Frontal cortex (tissue), 3 donors: ENCODE measurements at regions not wholly inside any gene's neighbourhood (a gene's known extent, or its start where the extent isn't known, plus 50 kb on each side); places are given as distances from the start of the nearest gene placed in this dataset.
"Not testable (repeated sequence)": the region's sequence is repeated elsewhere in the genome, so short reads cannot be mapped to it uniquely, and the experiment has no call there.

Experiments
- DNase-seq, 2 donors: peaks; one replicate each; pipeline ENCODE4 v3.0.0; 2012; ENCODE audit warnings: low spot score in 2 of 2
- FAIRE-seq: peaks from 2 replicates; lab custom pipeline; 2012; peaks lifted over from hg19 to GRCh38; lab: Jason Lieb, UNC
- donor health status: control.
- donor health status: control.
- donor health status: control.

DNA sequence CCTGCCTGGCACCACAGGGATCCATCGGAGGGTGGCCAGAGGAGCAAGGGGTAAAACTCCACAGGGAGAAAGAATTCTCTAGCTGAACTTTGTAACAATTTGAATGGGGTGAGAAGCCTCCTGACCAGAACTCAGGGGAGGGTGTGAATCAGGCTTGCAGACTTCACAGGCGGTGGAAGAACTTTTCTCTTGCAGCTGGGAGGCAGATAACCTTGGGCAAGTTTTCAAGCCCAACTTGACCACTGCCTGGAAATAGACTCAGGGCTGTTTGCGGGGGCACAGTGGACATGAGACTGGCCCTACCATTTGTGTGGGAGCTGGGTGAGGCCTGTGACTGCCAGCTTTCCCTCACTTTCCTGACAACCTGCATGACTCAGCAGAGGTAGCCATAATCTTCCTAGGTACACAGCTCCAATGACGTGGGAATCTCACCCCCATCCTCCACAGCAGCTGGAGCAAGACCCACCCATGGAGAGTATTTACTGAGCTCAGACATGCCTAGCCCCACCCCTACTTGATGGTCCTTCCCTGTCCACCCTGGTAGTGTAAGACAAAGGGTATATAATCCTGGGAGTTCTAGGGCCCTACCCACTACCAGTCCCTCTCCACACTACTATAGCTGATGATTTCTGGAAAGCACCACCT is 210.0 kb upstream of the AGTR2 start:
- no peak for FAIRE-seq

DNA sequence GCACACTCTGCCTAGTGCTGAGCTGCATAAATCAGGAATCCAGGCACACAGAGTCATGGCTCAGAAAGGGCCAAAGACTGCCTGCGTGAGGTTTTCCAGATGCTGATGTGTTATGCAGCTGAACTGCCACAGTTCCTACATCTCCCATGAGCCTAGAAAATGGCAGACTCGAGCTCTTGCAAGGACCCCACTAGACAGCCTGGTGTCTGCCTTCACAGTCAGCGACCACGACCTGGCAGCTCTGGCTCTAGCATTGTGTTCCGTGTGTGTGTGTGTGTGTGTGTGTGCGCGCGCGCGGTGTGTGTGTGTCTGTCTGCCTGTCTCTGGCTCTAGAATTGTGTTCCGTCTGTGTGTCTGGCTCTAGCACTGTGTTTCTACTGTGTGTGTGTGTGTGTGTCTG is 203.6 kb upstream of the AGTR2 start:
- FAIRE-seq (no peak), DNase-seq (no peak)

More for the DNA sequence above, 210.0 kb upstream of the AGTR2 start:
- no peak for DNase-seq

DNA sequence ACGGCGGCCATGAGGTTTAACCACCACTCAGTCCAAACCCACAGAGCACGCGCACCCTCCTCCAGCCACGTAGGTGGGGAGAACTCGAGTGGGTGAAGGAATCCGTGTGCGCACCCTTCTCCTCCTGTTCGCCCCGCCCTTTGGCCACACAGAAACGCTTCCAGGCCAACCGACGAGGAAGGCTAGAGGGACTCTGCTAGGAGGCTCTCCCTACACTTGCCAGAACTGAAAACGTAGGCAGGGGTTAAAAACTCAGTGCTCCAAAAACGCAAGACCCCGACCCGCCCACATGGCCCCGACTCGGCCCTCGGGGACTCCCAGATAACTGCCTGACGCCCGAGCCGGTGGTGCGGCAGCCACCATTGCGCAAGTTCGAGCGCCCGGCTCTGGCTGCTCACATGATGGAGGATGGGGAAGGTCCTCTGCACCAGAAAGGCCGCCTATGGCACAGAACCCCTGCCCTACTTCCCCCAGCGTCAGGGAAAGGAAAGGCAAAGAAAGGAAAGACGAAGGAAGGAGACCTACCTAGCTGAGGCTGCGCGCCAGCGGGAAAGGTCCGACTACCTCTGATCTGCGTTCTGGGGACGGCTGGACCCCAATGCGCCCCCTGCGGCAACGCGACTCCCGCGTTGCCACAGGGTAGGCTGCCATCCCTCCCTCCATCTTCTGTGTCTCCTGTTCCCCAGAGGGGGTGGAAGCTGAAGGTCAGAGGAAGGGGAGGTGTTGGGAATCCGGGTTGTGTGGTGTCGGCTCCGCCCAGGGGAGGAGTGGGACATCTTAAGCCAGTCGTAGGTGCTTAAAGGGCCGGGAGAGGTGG is 201.9 kb upstream of the AGTR2 start:
- FAIRE-seq (no peak), DNase-seq (peak in 1 of 2 donors; percentile 29)

DNA sequence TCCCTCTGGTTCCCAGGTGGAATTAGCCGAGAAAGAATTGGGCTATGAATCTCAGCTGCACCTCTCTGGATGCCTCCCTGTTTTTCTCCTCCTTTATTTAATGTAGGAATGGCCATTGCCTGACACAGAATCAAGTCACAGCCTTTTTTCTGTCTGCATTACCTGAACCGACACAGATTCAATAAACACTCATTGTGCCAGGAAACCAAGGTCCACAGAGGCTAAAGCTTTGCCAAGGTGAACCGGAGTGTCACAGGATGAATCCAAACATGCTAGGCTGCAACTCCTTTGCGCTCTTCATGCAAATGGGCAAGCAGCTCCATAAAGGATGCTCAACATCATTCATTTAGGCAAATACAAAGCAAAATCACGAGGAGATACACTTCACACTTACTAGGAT is 199.8 kb upstream of the AGTR2 start:
- DNase-seq (no peak), FAIRE-seq (no peak)

DNA sequence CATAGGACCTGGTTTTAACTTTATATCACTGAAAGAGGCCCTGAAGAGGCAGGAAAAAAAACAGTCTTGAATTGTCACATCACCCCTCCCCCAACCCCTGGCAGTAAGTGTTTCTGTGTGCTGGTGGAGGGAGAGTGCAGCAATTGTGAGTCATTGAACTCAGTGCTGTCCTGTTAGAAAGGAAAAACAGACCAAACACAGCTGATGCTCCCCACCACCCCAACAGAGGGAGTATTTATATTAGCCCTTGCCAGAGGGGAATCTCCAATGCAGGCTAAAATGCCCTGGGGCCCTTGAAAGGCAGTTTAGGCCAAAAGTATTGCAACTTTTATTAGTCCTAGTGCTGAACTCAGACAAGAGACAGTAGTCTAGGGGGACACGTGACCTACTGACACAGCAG is 197.8 kb upstream of the AGTR2 start:
- FAIRE-seq: no peak
- DNase-seq: no peak

DNA sequence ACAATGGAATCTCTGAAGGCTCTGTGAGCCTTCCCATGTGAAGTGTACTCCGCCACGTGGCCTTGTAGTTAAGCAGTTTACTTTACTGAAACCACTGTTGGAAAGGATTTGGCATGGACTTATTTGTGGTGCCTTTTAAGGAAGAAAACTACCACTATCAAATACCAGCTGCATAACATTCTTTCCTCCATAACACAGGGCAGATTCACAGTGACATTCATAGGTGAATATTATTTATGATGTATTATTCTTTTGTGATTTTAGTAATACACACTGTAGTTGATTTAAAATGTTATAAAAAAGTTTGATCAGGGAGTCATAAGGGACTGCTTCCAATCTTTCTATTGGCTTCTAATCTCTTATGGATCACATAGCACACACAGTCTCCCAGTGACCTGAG is 192.5 kb upstream of the AGTR2 start:
- FAIRE-seq: no peak
- DNase-seq: no peak

DNA sequence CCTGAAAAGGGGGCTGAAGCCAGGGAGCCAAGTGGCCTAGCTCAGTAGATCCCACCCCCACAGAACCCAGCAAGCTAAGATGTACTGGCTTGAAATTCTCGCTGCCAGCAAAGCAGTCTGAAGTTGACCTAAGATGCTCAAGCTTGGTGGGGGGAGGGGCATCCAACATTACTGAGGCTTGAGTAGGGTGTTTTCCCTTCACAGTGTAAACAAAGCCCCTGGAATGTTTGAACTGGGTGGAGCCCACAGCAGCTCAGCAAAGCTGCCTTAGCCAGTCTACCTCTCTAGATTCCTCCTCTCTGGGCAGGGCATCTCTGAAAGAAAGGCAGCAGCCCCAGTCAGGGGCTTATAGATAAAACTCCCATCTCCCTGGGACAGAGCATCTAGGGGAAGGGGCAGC is 187.4 kb upstream of the AGTR2 start:
- not testable (repeated sequence) for DNase-seq, FAIRE-seq

DNA sequence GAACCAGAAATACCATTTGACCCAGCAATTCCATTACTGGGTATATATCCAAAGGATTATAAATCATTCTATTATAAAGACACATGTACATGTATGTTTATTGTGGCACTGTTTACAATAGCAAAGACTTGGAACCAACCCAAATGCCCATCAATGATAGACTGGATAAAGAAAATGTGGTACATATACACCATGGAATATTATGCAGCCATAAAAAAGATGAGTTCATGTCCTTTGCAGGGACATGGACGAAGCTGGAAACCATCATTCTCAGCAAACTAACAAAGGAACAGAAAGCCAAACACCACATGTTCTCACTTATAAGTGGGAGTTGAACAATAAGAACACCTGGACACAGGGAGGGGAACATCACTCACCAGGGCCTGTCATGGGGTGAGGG is 183.1 kb upstream of the AGTR2 start:
- not testable (repeated sequence) for DNase-seq, FAIRE-seq

DNA sequence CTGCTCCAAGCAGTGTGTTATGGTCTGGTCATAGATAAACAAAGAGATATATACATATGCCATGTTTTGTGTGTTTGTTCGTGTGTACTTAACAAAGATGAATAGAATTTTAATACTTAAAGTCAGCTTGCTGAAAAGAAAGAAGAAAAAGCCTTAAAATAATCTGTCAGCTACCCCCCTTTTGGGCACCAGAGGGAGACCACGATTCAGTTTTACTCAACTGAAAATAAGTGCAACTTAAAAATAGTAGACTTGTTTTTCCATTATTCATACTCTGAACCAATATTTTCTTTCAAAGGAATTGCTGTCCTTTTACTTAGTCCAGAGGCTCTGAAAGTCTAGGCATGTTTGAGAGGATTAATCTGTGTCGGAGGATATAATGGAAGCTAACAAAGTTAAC is 181.7 kb upstream of the AGTR2 start:
- FAIRE-seq: no peak
- no peak for DNase-seq

DNA sequence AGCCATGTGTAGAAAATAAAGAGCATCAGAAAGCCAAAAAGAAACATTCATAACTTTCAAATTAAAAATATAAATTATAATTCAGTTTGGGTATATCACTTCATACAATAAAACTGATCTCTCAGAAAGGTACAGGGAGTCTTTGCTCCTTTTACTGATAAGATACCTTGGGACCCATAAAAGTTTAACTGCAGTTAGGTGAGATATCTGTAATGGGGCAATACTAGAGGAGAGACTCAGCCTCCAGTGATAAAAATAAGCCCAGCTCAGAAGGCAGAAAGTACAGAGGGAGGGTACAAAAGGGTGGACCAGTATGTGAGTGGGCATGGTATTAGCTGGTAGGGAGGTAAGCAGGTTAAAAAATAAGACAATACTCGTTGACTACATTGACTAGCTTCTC is 180.9 kb upstream of the AGTR2 start:
- peak; percentile 36 for FAIRE-seq
- no peak for DNase-seq

DNA sequence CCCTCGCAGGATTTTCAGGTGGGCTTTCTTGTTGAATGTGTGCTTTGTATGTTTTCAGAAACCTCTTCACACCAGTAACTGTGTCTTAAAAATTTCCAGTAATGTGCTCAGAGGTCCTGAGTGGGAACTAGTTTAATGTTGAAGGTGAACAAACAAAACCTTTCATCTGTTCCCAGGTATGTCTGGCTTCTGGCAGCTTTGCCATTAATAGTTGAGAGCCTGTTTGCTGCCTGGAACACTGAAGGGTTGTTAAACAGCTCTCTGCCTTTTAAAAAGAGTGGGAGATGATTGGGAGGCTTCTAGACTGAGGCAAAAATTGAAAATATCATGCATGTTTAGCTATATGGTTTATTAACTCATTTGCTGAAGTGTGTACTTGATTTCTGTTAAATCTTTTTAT is 161.2 kb upstream of the AGTR2 start:
- DNase-seq (no peak), FAIRE-seq (no peak)

DNA sequence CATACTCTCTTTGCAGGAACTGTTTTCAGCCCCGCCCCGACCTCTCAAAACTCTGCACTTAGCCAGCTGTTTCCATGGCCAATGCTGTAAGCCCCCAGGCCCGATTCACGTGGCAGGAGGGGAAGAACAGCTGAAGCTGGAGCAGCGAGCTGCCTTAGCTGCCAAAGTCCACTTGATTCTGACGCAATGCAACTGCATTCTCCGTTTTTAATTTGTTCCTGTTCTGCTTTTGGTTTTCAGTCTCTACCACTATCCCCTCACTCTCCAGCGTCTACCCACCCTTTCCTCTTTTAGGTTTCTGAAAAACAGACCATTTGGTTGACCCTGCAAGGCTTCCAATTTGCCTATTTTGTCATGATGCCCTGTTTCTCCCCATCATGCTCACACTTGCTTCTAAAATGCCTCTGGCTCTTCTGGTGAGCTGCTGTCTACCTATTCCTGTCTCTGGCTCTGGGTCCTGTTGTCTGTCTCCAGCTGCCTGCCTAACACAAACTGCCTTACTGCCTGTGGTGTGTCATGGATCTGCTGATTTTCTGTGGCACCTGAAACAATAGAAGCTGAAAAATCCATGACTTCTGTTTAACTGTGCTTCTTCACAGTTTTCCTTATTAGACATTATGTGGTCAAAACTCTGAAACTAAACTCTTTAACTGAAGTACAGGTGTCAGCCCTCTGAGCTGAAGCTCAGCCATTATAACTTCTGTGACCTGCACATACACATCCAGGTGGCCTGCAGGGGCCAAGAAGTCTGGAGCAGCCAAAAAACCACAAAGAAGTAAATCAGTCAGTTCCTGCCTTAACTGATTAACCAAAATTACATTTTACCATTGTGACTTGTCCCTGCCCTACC is 160.5 kb upstream of the AGTR2 start:
- FAIRE-seq (no peak), DNase-seq (no peak)

DNA sequence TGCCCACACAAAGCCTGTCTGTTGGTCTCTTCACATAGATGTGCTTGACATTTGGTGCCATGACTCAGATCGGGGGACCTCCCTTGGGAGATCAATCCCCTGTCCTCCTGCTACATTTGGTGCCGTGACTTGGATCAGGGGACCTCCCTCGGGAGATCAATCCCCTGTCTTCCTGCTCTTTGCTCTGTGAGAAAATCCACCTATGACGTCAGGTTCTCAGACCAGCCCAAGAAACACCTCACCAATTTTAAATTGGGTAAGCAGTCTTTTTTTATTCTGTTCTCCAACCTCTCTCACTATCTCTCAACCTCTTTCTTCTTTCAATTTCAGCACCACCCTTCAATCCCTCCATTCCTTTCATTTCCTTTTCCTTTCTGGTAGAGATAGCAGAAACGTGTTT is 159.6 kb upstream of the AGTR2 start:
- FAIRE-seq (no peak), DNase-seq (no peak)

DNA sequence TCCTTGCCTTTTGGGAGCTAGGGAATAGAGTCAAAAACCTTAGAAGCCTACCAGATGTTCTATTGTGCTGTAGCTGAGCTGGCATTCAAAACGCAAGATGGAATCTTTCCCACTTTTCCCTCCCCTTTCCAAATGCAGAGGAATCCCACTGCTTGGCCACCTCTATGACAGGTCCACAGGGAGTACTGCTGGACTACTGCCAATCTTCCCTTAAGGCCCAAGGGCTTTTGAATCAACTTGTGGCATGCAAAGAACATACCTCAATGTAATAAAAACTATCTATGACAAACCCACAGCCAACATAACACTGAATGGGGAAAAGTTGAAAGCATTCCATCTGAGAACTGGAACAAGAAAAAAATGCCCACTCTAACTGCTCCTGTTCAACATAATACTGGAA is 139.2 kb upstream of the AGTR2 start:
- FAIRE-seq: no peak
- no peak for DNase-seq
